IMR-90 (cell line): ENCODE measurements at regions not wholly inside any gene's neighbourhood (a gene's known extent, or its start where the extent isn't known, plus 50 kb on each side); places are given as distances from the start of the nearest gene placed in this dataset.

Experiments used
- CTCF ChIP-seq: conservative IDR thresholded peaks from 2 replicates; pipeline ENCODE4 v1.5.1; 2012; ENCODE audit warnings: mild to moderate bottlenecking, low read depth, low read length, improper control_type of control experiment
- MXI1 ChIP-seq: IDR thresholded peaks from 2 replicates; pipeline ENCODE4 v1.6.1; 2012; ENCODE audit warnings: low read depth, mild to moderate bottlenecking, low read length, moderate library complexity, borderline replicate concordance

DNA sequence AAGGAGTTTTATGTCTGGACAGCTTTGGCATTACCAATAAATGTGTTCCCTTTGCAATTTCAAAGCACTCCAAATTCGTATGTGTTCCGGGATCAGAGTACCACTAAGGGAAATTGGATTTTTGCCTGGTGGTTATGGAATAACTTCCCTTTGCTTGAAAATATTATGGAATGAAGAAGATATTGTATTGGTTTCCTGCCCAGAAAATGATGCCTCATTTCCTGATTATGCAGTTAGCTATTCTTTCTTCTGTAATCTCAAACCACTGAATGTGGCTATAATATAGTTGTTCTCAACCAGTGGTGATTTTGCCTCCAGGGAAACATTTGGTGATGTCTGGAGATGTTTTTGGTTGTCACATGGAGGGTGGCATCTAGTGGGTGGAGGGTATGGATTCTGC is 142.9 kb downstream of the PCDH7 start:
- no peak for TF ChIP-seq CTCF
- no peak for TF ChIP-seq MXI1
